Type B pancreatic cell (in vitro differentiated cells): ENCODE measurements at regions not wholly inside any gene's neighbourhood (a gene's known extent, or its start where the extent isn't known, plus 50 kb on each side); places are given as distances from the start of the nearest gene placed in this dataset.

Source experiments
- DNase-seq: peaks from one replicate; pipeline ENCODE4 v3.0.0; 2021; ENCODE audit warnings: mixed read lengths; ENCODE audit not compliant: unreplicated experiment; ENCODE audit errors: extremely low spot score
- H3K27ac Mint-ChIP-seq: 2 replicates; pipeline ENCODE4 v1.8.0; 2021; ENCODE audit warnings: mild to moderate bottlenecking, mixed read lengths
- H3K27me3 Mint-ChIP-seq: 2 replicates; pipeline ENCODE4 v1.8.0; 2021; ENCODE audit warnings: mixed read lengths
- H3K36me3 Mint-ChIP-seq: 2 replicates; pipeline ENCODE4 v1.8.0; 2021; ENCODE audit warnings: mixed read lengths
- H3K4me1 Mint-ChIP-seq: one replicate; pipeline ENCODE4 v1.8.0; 2021; ENCODE audit warnings: mixed read lengths; ENCODE audit not compliant: unreplicated experiment
- H3K4me3 Mint-ChIP-seq: 2 replicates; pipeline ENCODE4 v1.8.0; 2021; ENCODE audit warnings: mild to moderate bottlenecking, mixed read lengths
- H3K9me3 Mint-ChIP-seq: 2 replicates; pipeline ENCODE4 v1.8.0; 2021; ENCODE audit warnings: mixed read lengths
- TF ChIP-seq, protein P1 (sequence below): fragments of 200-600 bp; sonication (generic); conservative IDR thresholded peaks from 2 replicates; pipeline ENCODE4 v1.5.0; 2021; ENCODE audit warnings: antibody characterized with exemption, mild to moderate bottlenecking

DNA sequence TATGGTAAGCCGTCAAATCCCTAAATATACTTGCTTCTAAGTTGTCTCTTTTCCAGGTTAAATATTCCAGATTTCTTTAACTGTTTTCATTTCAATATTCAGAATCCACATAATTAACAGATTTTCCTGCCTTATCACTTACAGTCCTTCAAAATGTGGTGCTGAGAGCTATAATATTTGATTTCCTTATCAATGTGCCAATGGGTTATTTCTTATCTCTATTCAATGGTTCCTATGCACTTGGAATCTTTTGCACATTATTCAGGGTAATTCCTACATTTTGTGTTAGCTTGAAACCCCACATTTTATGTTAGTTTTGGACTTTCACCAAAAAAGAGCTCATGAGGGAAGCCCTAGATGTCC, 173.5 kb downstream of the ZFP36L2 start:
- peaks cover 51% of the 10 kb centered on the region for H3K4me1 Mint-ChIP-seq
- no peak overlapping the region for H3K4me3 Mint-ChIP-seq

DNA sequence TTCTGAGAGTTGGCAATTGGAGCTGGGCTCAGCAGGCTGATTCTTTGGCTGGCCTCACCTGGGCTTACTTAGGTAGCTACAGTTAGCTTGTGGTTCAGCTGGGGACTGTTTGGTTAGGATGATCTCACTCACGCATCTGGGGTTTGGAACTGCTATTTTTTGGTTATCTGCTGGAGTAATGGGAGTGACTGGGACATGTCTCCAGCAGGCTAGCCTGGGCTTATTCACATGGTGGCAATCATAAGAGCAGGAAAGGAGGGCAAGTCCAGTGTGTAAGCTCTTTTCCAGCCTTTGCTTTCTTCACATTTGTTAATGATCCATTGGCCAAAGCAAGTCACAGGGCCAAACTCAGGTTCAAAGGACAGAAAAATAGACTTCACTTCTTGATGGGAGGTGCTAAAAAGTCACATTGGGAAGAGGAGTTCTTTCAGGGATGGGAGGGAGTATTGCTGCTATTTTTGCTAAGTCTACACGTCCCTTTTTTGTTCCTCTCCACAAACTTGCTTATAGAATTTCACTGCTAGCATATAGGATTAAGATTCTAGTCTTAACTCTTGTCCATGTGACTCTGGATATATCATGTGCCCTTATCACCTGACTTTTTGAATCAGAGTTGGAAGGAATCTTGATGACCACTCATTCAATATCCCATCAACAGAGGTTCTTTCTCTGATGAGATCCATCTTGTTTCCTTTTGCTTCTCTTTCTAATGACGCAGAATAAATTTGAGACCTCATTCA, 174.0 kb downstream of the ZFP36L2 start:
- H3K4me3 Mint-ChIP-seq, result no peak overlapping the region
- H3K27ac Mint-ChIP-seq, result no peak overlapping the region
- no peaks in the 10 kb centered on the region for H3K36me3 Mint-ChIP-seq
- H3K9me3 Mint-ChIP-seq, result no peaks in the 10 kb centered on the region
- TF ChIP-seq, protein P1, sequence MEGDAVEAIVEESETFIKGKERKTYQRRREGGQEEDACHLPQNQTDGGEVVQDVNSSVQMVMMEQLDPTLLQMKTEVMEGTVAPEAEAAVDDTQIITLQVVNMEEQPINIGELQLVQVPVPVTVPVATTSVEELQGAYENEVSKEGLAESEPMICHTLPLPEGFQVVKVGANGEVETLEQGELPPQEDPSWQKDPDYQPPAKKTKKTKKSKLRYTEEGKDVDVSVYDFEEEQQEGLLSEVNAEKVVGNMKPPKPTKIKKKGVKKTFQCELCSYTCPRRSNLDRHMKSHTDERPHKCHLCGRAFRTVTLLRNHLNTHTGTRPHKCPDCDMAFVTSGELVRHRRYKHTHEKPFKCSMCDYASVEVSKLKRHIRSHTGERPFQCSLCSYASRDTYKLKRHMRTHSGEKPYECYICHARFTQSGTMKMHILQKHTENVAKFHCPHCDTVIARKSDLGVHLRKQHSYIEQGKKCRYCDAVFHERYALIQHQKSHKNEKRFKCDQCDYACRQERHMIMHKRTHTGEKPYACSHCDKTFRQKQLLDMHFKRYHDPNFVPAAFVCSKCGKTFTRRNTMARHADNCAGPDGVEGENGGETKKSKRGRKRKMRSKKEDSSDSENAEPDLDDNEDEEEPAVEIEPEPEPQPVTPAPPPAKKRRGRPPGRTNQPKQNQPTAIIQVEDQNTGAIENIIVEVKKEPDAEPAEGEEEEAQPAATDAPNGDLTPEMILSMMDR, result no peak
- no peaks in the 10 kb centered on the region for H3K27me3 Mint-ChIP-seq
- DNase-seq, result no peak
- peaks cover 50% of the 10 kb centered on the region for H3K4me1 Mint-ChIP-seq

More for the DNA sequence above, 173.5 kb downstream of the ZFP36L2 start:
- no peak overlapping the region for H3K27ac Mint-ChIP-seq
- H3K36me3 Mint-ChIP-seq, result no peaks in the 10 kb centered on the region
- DNase-seq, result no peak
- H3K27me3 Mint-ChIP-seq, result no peaks in the 10 kb centered on the region
- TF ChIP-seq, protein P1, result no peak
- no peaks in the 10 kb centered on the region for H3K9me3 Mint-ChIP-seq

DNA sequence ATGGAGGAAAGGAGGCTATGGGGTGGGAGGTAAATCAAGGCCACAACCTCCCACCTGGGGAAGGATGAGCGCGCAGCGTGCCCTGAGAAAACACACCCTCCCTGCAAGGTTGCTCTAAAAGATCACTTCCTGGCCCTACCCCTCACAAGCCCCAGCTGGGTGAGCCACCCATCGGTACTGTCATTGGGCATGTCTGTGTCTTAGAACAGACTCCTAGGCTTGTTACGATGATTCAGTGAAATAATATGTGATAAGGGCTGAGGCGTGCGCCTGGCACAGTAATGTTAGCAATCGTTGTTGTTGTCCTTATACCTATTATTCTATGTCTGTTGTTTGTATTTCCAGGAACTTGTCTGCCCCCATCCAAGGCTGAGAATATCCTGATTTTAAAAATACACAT, 175.1 kb downstream of the ZFP36L2 start:
- Mint-ChIP-seq H3K9me3 (peaks cover 5% of the 10 kb centered on the region), H3K4me1 (peaks cover 60% of the 10 kb centered on the region), H3K27me3 (peaks cover 4% of the 10 kb centered on the region), H3K36me3 (no peaks in the 10 kb centered on the region), H3K27ac (peak overlapping the region; percentile 88), H3K4me3 (no peak overlapping the region)
- DNase-seq, result no peak
- TF ChIP-seq, protein P1, result no peak

DNA sequence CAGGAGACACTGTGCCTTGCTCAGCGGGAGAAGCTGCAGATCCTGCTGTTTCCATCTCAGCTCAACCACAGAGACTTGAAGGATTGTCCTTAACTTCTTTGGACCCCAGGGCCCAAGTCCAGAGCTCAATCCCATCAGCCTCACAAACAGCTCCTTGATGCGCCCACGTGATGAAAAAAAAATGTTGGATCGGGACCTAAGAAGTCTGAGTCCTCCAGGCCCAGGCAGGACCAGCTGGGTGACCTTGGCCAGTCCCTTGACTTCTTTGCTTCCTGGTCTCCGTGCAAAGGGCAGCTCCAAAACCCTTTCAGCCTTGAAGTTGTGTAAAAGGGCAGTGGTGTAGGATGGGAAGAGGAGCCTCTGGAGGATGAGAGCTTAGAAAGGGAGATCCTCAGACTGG, 175.5 kb downstream of the ZFP36L2 start:
- peaks cover 4% of the 10 kb centered on the region for H3K27me3 Mint-ChIP-seq
- no peak overlapping the region for H3K4me3 Mint-ChIP-seq
- H3K9me3 Mint-ChIP-seq, result peaks cover 5% of the 10 kb centered on the region
- H3K27ac Mint-ChIP-seq, result peak overlapping the region; percentile 88
- H3K4me1 Mint-ChIP-seq, result peaks cover 65% of the 10 kb centered on the region
- DNase-seq, result no peak
- H3K36me3 Mint-ChIP-seq, result no peaks in the 10 kb centered on the region
- TF ChIP-seq, protein P1, result no peak

DNA sequence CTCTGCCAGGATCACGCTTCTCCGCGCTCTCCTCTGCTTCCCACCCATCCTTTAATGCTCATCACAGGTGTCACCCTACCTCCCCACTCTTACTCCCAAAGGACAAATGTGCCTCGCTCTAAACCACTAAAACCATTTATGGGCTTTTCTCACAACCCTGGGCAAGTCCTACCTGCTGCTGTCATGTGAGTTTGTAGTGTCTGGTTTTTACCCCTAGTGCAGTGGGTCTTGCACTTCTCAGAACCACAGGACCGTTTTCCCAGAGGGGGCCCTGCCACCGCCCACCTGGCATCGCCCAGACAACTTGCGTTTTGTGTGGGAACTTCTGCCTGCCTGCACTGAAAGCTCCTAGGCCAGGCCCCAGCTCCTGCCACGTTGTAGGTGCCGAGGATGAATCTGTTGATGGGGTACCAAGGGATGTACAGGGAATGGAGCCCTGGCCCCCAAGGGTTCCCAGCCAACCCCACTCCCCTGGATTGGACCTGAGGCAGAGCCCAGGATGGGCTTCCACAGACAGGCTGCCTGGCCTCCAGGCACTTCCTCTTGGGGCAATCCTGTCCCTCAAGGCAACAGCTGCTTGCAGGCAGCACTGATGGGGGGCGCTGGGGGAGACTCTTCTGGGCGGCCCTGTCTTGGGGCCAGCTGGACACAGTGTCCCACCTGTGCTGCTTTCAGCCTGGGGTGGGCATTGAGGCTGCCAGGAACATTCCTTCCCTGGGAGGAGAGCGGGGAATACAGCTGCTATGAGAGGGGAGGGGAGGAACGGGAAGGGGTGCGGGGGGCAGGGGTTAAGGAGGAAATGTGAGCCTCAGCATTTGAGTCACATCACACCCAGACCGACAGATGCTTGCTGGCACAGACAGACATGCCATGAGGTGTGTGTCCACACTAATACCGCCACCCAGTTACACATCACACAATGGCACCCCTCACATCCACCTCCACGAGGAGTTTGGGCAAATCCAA, 176.3 kb downstream of the ZFP36L2 start:
- H3K9me3 Mint-ChIP-seq, result peaks cover 5% of the 10 kb centered on the region
- TF ChIP-seq, protein P1, result no peak
- DNase-seq, result no peak
- no peaks in the 10 kb centered on the region for H3K36me3 Mint-ChIP-seq
- H3K4me3 Mint-ChIP-seq, result no peak overlapping the region
- H3K27me3 Mint-ChIP-seq, result peaks cover 4% of the 10 kb centered on the region
- peaks cover 63% of the 10 kb centered on the region for H3K4me1 Mint-ChIP-seq
- H3K27ac Mint-ChIP-seq, result peak overlapping the region; percentile 14
